ENCODE measurements at regions not wholly inside any gene's neighbourhood (a gene's known extent, or its start where the extent isn't known, plus 50 kb on each side); places are given as distances from the start of the nearest gene placed in this dataset.

DNA sequence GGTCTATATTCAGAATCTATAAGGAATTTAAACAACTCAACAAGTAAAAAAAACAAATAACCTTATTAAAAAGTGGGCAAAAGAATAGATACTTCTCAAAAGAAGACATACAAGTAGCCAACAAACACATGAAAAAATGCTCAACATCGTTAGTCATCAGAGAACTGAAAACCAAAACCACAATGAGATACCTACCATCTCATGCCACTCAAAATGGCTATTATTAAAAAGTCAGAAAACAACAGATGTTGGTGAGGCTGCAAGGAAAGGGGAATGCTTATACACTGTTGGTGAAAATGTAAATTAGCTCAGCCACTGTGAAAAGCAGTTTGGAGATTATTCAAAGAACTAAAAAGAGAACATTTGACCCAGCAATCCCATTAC, 201.6 kb downstream of the QDPR start:
- H3K27ac ChIP-seq: no peak overlapping the region
- no peaks in the 10 kb centered on the region for H3K4me1 ChIP-seq
- H3K36me3 ChIP-seq: no peaks in the 10 kb centered on the region
- intact Hi-C loops (cut with DNase I; ENCODE audit: low total_unique reads): no loop called here
- H3K27me3 ChIP-seq: no peaks in the 10 kb centered on the region
- DNase-seq: no peak
- H3K4me3 ChIP-seq: no peak overlapping the region
- TF ChIP-seq POLR2A (IDR thresholded peaks at IDR 0.05): no peak
- TF ChIP-seq, protein P1, sequence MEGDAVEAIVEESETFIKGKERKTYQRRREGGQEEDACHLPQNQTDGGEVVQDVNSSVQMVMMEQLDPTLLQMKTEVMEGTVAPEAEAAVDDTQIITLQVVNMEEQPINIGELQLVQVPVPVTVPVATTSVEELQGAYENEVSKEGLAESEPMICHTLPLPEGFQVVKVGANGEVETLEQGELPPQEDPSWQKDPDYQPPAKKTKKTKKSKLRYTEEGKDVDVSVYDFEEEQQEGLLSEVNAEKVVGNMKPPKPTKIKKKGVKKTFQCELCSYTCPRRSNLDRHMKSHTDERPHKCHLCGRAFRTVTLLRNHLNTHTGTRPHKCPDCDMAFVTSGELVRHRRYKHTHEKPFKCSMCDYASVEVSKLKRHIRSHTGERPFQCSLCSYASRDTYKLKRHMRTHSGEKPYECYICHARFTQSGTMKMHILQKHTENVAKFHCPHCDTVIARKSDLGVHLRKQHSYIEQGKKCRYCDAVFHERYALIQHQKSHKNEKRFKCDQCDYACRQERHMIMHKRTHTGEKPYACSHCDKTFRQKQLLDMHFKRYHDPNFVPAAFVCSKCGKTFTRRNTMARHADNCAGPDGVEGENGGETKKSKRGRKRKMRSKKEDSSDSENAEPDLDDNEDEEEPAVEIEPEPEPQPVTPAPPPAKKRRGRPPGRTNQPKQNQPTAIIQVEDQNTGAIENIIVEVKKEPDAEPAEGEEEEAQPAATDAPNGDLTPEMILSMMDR (IDR thresholded peaks at IDR 0.05): no peak
- no peaks in the 10 kb centered on the region for H3K9me3 ChIP-seq

DNA sequence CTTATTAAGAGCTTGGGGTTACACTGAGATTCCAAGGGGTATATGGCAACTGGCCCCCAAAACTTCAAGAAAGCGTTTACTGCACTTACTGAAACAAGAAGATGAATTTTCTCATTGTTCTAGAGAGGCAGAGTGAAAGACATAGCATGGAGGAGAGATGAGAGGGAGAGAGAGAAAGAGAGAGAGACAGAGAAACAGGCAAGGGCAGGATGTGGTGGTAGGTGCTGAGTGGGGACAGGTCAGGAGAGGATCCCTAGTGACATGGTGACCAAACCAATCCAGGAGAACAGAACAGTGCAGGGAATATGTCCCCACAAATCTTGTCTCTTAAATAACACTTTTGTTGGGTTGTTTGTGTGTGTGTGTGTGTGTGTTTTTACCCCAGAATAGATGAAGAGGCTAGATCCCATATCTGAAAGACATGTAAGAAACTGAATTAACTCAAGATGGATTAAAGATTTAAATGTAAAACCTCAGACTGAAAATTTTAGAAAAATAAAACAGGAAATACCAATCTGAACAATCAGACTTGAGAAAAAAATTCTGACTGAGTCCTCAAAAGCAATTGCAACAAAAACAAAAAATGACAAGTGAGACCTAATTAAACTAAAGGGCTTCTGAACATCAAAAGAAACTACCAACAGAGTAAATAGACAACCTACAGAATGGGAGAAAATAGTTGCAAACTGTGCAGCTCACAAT, 202.2 kb downstream of the QDPR start:
- Histone ChIP-seq H3K36me3 (no peaks in the 10 kb centered on the region), H3K27ac (no peak overlapping the region), H3K9me3 (no peaks in the 10 kb centered on the region), H3K4me1 (no peaks in the 10 kb centered on the region), H3K4me3 (no peak overlapping the region), H3K27me3 (no peaks in the 10 kb centered on the region)
- no peak for DNase-seq
- intact Hi-C loops (cut with DNase I; ENCODE audit: low total_unique reads): no loop called here
- TF ChIP-seq, protein P1 (IDR thresholded peaks at IDR 0.05): no peak
- TF ChIP-seq POLR2A (IDR thresholded peaks at IDR 0.05): no peak

DNA sequence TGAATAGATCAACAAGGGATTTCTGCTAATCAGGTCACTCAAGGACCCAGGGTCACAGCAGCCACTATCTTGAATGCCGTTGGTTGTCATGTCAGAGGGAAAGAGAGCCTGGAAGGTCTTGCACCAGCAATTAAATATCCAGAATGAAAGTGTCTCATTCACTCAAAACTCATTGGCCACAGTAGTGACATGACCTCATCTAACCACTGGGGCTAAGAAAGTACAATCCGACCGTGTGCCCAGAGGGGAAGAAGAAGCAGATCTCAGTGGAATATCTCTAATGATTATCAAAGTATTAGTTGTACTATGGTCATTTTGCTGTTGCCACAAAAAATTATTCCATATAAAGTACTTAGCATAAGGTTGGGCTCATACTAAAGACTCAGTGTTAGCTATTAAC, 210.0 kb downstream of the QDPR start:
- Histone ChIP-seq H3K36me3 (no peaks in the 10 kb centered on the region), H3K27me3 (no peaks in the 10 kb centered on the region), H3K4me3 (no peak overlapping the region), H3K27ac (no peak overlapping the region), H3K9me3 (no peaks in the 10 kb centered on the region), H3K4me1 (no peaks in the 10 kb centered on the region)
- TF ChIP-seq POLR2A (IDR thresholded peaks at IDR 0.05): no peak
- TF ChIP-seq, protein P1 (IDR thresholded peaks at IDR 0.05): no peak
- no peak for DNase-seq
- intact Hi-C loops (cut with DNase I; ENCODE audit: low total_unique reads): no loop called here

DNA sequence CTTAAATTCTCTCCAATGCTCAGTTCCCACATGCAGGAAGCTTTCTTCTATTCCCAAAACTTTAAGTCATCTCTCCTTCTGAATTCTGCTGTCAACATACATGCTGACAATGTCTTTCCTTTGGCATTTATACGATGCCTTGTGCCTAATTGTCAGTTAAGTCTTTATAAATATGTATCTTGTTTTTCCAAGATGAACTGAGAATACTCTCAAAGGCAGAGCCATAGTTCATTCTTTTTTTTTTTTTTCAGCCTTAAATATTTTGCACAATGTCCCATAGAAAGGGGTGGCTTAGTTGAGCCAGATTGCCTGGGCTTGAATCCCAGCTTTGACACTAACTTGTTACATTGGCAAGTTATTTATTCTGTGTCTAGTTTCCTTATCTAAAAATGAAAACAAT, 210.6 kb downstream of the QDPR start:
- H3K9me3 ChIP-seq: no peaks in the 10 kb centered on the region
- DNase-seq: no peak
- H3K36me3 ChIP-seq: no peaks in the 10 kb centered on the region
- no peak overlapping the region for H3K27ac ChIP-seq
- no peak for TF ChIP-seq POLR2A (IDR thresholded peaks at IDR 0.05)
- TF ChIP-seq, protein P1 (IDR thresholded peaks at IDR 0.05): no peak
- H3K4me1 ChIP-seq: no peaks in the 10 kb centered on the region
- no peak overlapping the region for H3K4me3 ChIP-seq
- intact Hi-C loops (cut with DNase I; ENCODE audit: low total_unique reads): no loop called here
- no peaks in the 10 kb centered on the region for H3K27me3 ChIP-seq

DNA sequence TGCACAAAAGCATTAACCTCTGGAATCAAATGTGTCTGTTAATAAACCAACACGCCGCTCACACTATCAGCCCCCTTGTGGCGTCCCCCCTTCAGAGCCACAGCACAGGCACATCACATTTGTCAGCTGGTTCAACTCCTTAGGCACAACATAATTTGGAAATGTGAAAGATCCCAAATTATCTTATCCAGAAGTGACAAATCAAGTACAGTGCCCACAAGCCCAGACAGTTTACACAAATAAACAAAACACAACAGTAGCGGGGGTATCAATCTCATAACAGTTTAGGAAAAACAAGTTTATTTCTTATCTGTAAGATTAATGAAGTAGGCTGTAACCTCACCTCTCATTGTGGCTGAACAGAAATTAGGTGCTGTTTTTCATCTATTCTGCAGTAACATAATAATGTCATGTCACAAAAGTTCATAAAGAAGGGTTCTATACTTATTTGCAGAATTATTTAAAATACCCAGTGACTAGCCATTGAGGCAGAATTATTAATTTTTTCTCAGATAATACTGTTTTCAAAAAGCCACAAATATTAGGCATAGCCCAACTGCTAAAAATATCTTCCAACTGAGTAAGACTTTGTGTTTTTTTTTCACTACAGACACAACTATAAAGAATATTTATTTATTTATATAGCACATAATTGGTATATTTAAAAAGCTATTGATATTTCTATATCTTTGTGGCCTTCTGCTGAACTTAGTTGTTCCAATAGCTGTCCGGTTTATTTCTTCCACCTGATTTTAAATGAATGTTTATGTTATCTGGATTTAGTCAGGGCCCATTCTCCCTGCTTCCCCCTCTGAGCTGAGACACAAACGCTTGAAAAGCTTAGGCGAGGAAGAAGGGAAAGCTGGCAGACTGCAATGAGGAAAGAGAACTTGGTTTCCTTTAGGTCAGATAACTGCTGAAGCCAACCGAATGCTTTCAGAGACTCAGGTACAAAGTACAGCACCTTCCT, 214.7 kb downstream of the QDPR start:
- H3K36me3 ChIP-seq: no peaks in the 10 kb centered on the region
- TF ChIP-seq POLR2A (IDR thresholded peaks at IDR 0.05): no peak
- TF ChIP-seq, protein P1 (IDR thresholded peaks at IDR 0.05): no peak
- DNase-seq: no peak
- H3K27ac ChIP-seq: no peak overlapping the region
- no peak overlapping the region for H3K4me3 ChIP-seq
- no peaks in the 10 kb centered on the region for H3K4me1 ChIP-seq
- intact Hi-C loops (cut with DNase I; ENCODE audit: low total_unique reads): no loop called here
- H3K27me3 ChIP-seq: no peaks in the 10 kb centered on the region
- H3K9me3 ChIP-seq: no peaks in the 10 kb centered on the region
